ENCODE measurements at regions not wholly inside any gene's neighbourhood (a gene's known extent, or its start where the extent isn't known, plus 50 kb on each side); places are given as distances from the start of the nearest gene placed in this dataset.

GRCh38 chr16:87051526-87052320 lies 265.5 kb downstream of the C16orf95 start:
- TF ChIP-seq CTCF (IDR thresholded peaks at IDR 0.05; ENCODE audit: insufficient read depth, low read depth, low read length) (no peak), EZH2 (IDR thresholded peaks at IDR 0.05; ENCODE audit: insufficient read depth, low read length) (no peak)

All from astrocyte (in vitro differentiated cells and primary cell).